H9 (cell line): ENCODE measurements at regions not wholly inside any gene's neighbourhood (a gene's known extent, or its start where the extent isn't known, plus 50 kb on each side); places are given as distances from the start of the nearest gene placed in this dataset.

Experiments used
- DNase-seq: peaks from one replicate; pipeline ENCODE4 v3.0.0-alpha.2; 2017
- H2AFZ ChIP-seq: one replicate; pipeline ENCODE4 v1.6.1; 2013; ENCODE audit warnings: mild to moderate bottlenecking, low read length, control low read depth, moderate library complexity
- H2AK5ac ChIP-seq: 2 replicates; pipeline ENCODE4 v1.6.1; 2013; ENCODE audit warnings: low read length, control low read depth, mixed read lengths; ENCODE audit not compliant: insufficient read length
- H2BK120ac ChIP-seq: one replicate; pipeline ENCODE4 v1.6.1; 2013; ENCODE audit warnings: low read depth, mild to moderate bottlenecking, low read length, control low read depth, inconsistent platforms; ENCODE audit not compliant: poor library complexity, severe bottlenecking
- H2BK12ac ChIP-seq: 2 replicates; pipeline ENCODE4 v1.6.1; 2013; ENCODE audit warnings: low read length, control low read depth, mixed read lengths, low read depth; ENCODE audit not compliant: insufficient read length
- H2BK15ac ChIP-seq: 2 replicates; pipeline ENCODE4 v1.6.1; 2013; ENCODE audit warnings: low read depth, low read length, control low read depth
- H2BK20ac ChIP-seq: one replicate; pipeline ENCODE4 v1.6.1; 2013; ENCODE audit warnings: low read depth, mild to moderate bottlenecking, low read length, control low read depth, inconsistent platforms; ENCODE audit not compliant: poor library complexity, severe bottlenecking
- H2BK5ac ChIP-seq: 2 replicates; pipeline ENCODE4 v1.6.1; 2013; ENCODE audit warnings: low read length, control low read depth, mixed read lengths; ENCODE audit not compliant: insufficient read length
- H3K14ac ChIP-seq: 2 replicates; pipeline ENCODE4 v1.6.1; 2013; ENCODE audit warnings: low read length, control low read depth; ENCODE audit not compliant: insufficient read depth
- H3K18ac ChIP-seq: 2 replicates; pipeline ENCODE4 v1.6.1; 2013; ENCODE audit warnings: low read depth, mild to moderate bottlenecking, mixed read lengths, low read length, control low read depth; ENCODE audit not compliant: insufficient read length
- H3K23ac ChIP-seq: 2 replicates; pipeline ENCODE4 v1.6.1; 2013; ENCODE audit warnings: low read length, control low read depth, mixed read lengths, low read depth; ENCODE audit not compliant: insufficient read length
- H3K23me2 ChIP-seq: 2 replicates; pipeline ENCODE4 v1.6.1; 2013; ENCODE audit warnings: low read depth, mild to moderate bottlenecking, mixed read lengths, low read length, control low read depth; ENCODE audit not compliant: insufficient read length, poor library complexity, severe bottlenecking
- H3K27ac ChIP-seq: 2 replicates; pipeline ENCODE4 v1.5.1; 2013; ENCODE audit warnings: low read length, control low read depth, mixed read lengths, low read depth; ENCODE audit not compliant: insufficient read length
- H3K27me3 ChIP-seq: 2 replicates; pipeline ENCODE4 v1.6.1; 2013; ENCODE audit warnings: low read length, control low read depth, inconsistent platforms; ENCODE audit not compliant: insufficient read depth
- H3K4ac ChIP-seq: 2 replicates; pipeline ENCODE4 v1.6.1; 2013; ENCODE audit warnings: low read depth, mild to moderate bottlenecking, control low read depth, inconsistent platforms, low read length, moderate library complexity
- H3K4me1 ChIP-seq: 2 replicates; pipeline ENCODE4 v1.6.1; 2013; ENCODE audit warnings: low read length, control low read depth, inconsistent platforms; ENCODE audit not compliant: insufficient read depth
- H3K4me2 ChIP-seq: 2 replicates; pipeline ENCODE4 v1.6.1; 2013; ENCODE audit warnings: low read length, control low read depth, mixed read lengths; ENCODE audit not compliant: insufficient read length, insufficient read depth
- H3K56ac ChIP-seq: 2 replicates; pipeline ENCODE4 v1.6.1; 2013; ENCODE audit warnings: low read depth, mild to moderate bottlenecking, mixed read lengths, low read length, control low read depth; ENCODE audit not compliant: insufficient read length
- H3K79me1 ChIP-seq: 2 replicates; pipeline ENCODE4 v1.6.1; 2013; ENCODE audit warnings: low read depth, mild to moderate bottlenecking, moderate library complexity, low read length, control low read depth, inconsistent platforms; ENCODE audit not compliant: insufficient read depth, poor library complexity, severe bottlenecking
- H3K79me2 ChIP-seq: 2 replicates; pipeline ENCODE4 v1.6.1; 2013; ENCODE audit warnings: low read length, control low read depth, inconsistent platforms; ENCODE audit not compliant: insufficient read depth
- H3K9ac ChIP-seq: 2 replicates; pipeline ENCODE4 v1.6.1; 2013; ENCODE audit warnings: low read length, control low read depth, mixed read lengths; ENCODE audit not compliant: insufficient read length; ENCODE audit errors: extremely low read depth
- H3K9me3 ChIP-seq: one replicate; pipeline ENCODE4 v1.6.1; 2013; ENCODE audit warnings: low read depth, low read length, inconsistent platforms; ENCODE audit not compliant: control insufficient read depth
- H3T11ph ChIP-seq: one replicate; pipeline ENCODE4 v1.6.1; 2013; ENCODE audit warnings: mild to moderate bottlenecking, low read length, control low read depth, inconsistent platforms
- H4K20me1 ChIP-seq: one replicate; pipeline ENCODE4 v1.6.1; 2013; ENCODE audit not compliant: control insufficient read depth, insufficient read length, insufficient read depth
- H4K5ac ChIP-seq: 2 replicates; pipeline ENCODE4 v1.6.1; 2013; ENCODE audit warnings: low read depth, mild to moderate bottlenecking, mixed read lengths, low read length, control low read depth; ENCODE audit not compliant: insufficient read length
- H4K8ac ChIP-seq: replicated peaks from 2 replicates; pipeline ENCODE4 v1.6.1; 2013; ENCODE audit warnings: low read length, control low read depth, mixed read lengths, low read depth; ENCODE audit not compliant: insufficient read length
- H4K91ac ChIP-seq: 2 replicates; pipeline ENCODE4 v1.6.1; 2013; ENCODE audit warnings: low read depth, mild to moderate bottlenecking, moderate library complexity, mixed read lengths, low read length, control low read depth; ENCODE audit not compliant: insufficient read length
- H3K27ac Mint-ChIP-seq, 3 experiments: 2 replicates in 2 of 3; 3 replicates in 1 of 3; pipeline ENCODE4 v1.8.0; 2020 to 2021; ENCODE audit warnings: mixed read lengths in 3 of 3, mild to moderate bottlenecking in 1 of 3, moderate library complexity in 1 of 3
- H3K27me3 Mint-ChIP-seq: 2 replicates; pipeline ENCODE4 v1.8.0; 2021; ENCODE audit warnings: low read depth, mild to moderate bottlenecking, moderate library complexity, mixed read lengths
- H3K36me3 Mint-ChIP-seq, 3 experiments: 2 replicates in 2 of 3; 3 replicates in 1 of 3; pipeline ENCODE4 v1.8.0; 2020 to 2021; ENCODE audit warnings: low read depth in 3 of 3, mixed read lengths in 3 of 3; ENCODE audit not compliant: insufficient read depth in 1 of 3
- H3K4me1 Mint-ChIP-seq, 2 experiments: 2 replicates each; pipeline ENCODE4 v1.8.0; 2020; ENCODE audit warnings: mixed read lengths in 2 of 2
- H3K4me3 Mint-ChIP-seq, 2 experiments: 2 replicates in 1 of 2; 3 replicates in 1 of 2; pipeline ENCODE4 v1.8.0; 2020 to 2021; ENCODE audit warnings: mild to moderate bottlenecking in 2 of 2, mixed read lengths in 2 of 2, moderate library complexity in 1 of 2
- H3K9me3 Mint-ChIP-seq, 2 experiments: 2 replicates in 1 of 2; 3 replicates in 1 of 2; pipeline ENCODE4 v1.8.0; 2020; ENCODE audit warnings: mild to moderate bottlenecking in 2 of 2, mixed read lengths in 2 of 2, moderate library complexity in 1 of 2
- CTCF ChIP-seq: fragments of 200-600 bp; sonication (generic); conservative IDR thresholded peaks from 3 replicates; pipeline ENCODE4 v1.8.0; 2021; ENCODE audit warnings: antibody characterized with exemption, mild to moderate bottlenecking

- Histone ChIP-seq H2BK12ac (no peak overlapping the region), H3K18ac (no peak overlapping the region), H2BK120ac (no peak overlapping the region), H4K20me1 (no peaks in the 10 kb centered on the region), H2BK20ac (no peak overlapping the region), H2BK5ac (no peak overlapping the region), H2BK15ac (no peak overlapping the region), H4K5ac (no peak overlapping the region), H3K79me1 (no peaks in the 10 kb centered on the region), H3K27me3 (no peaks in the 10 kb centered on the region), H3K4me1 (no peaks in the 10 kb centered on the region), H4K8ac (no peak overlapping the region), H3K4ac (no peak overlapping the region), H3K23me2 (no peaks in the 10 kb centered on the region), H3K23ac (no peak overlapping the region), H4K91ac (no peak overlapping the region), H3K9ac (no peak overlapping the region), H3K14ac (no peak overlapping the region), H3K79me2 (no peaks in the 10 kb centered on the region), H3K27ac (no peak overlapping the region), H3K9me3 (no peaks in the 10 kb centered on the region), H3K56ac (no peak overlapping the region), H3T11ph (no peak overlapping the region), H2AFZ (no peak overlapping the region), H3K4me2 (no peak overlapping the region), H2AK5ac (no peak overlapping the region)
- Mint-ChIP-seq H3K36me3 (no peaks in the 10 kb centered on the region; a peak in 1 of 7 replicates), H3K9me3 (no peaks in the 10 kb centered on the region; a peak in 1 of 5 replicates), H3K27ac (no peak overlapping the region; a peak in 1 of 7 replicates), H3K4me1 (no peaks in the 10 kb centered on the region), H3K4me3 (no peak overlapping the region), H3K27me3 (no peaks in the 10 kb centered on the region; the same call in 1 of the 2 replicates)
- TF ChIP-seq CTCF: no peak
- DNase-seq: no peak
These were observed 169.6 kb upstream of the ECI2 start for GRCh38 chr6:4304927-4305455.
